ENCODE measurements at regions not wholly inside any gene's neighbourhood (a gene's known extent, or its start where the extent isn't known, plus 50 kb on each side); places are given as distances from the start of the nearest gene placed in this dataset.

GRCh38 chr4:67344594-67345380 lies 200.5 kb downstream of the CENPC start:
- TF ChIP-seq EGR1 (IDR thresholded peaks at IDR 0.05) (no peak), FOXM1 (IDR thresholded peaks at IDR 0.05; ENCODE audit: borderline replicate concordance, low read depth) (no peak), TCF12 (IDR thresholded peaks at IDR 0.05; ENCODE audit: low read depth) (no peak)
